H1 (cell line): ENCODE measurements at regions not wholly inside any gene's neighbourhood (a gene's known extent, or its start where the extent isn't known, plus 50 kb on each side); places are given as distances from the start of the nearest gene placed in this dataset.

Source experiments
- CTCF ChIA-PET: fragments of 300-600 bp; sonication (Branson Sonifier 250); formaldehyde crosslinking; loops from one replicate; lab custom pipeline; 2021; ENCODE audit not compliant: partially characterized antibody; lab: Charles Lee
- POLR2A ChIA-PET: fragments of 300-600 bp; sonication (Branson Sonifier 250); formaldehyde crosslinking; loops from one replicate; lab custom pipeline; 2021; ENCODE audit warnings: inconsistent platforms; ENCODE audit not compliant: partially characterized antibody; lab: Charles Lee
- DNase-seq, 2 experiments: peaks; one replicate each; pipeline versions ENCODE4 v3.0.0 to v3.0.0-alpha.2; 2010 to 2022; ENCODE audit warnings: low spot score in 2 of 2, low read depth in 1 of 2, mixed read lengths in 1 of 2
- FAIRE-seq: peaks from 2 replicates; lab custom pipeline; 2011; peaks lifted over from hg19 to GRCh38; lab: Jason Lieb, UNC
- H2AFZ ChIP-seq: 2 replicates; pipeline ENCODE4 v1.8.1; 2012; ENCODE audit warnings: low read length, inconsistent platforms
- H2AK5ac ChIP-seq: 2 replicates; pipeline ENCODE4 v1.6.1; 2013; ENCODE audit warnings: low read depth, low read length
- H2BK120ac ChIP-seq: replicated peaks from 2 replicates; pipeline ENCODE3; 2013; ENCODE audit warnings: low read depth, low read length, inconsistent platforms
- H2BK12ac ChIP-seq: 2 replicates; pipeline ENCODE4 v1.6.1; 2013; ENCODE audit warnings: low read depth, low read length
- H2BK15ac ChIP-seq: 2 replicates; pipeline ENCODE4 v1.6.1; 2013; ENCODE audit warnings: low read length
- H2BK20ac ChIP-seq: 2 replicates; pipeline ENCODE4 v1.6.1; 2013; ENCODE audit warnings: low read length
- H2BK5ac ChIP-seq: 2 replicates; pipeline ENCODE4 v1.6.1; 2013; ENCODE audit warnings: low read depth, low read length
- H3K14ac ChIP-seq: 2 replicates; pipeline ENCODE4 v1.6.1; 2013; ENCODE audit warnings: inconsistent platforms; ENCODE audit not compliant: insufficient read length
- H3K18ac ChIP-seq: 2 replicates; pipeline ENCODE4 v1.6.1; 2013; ENCODE audit warnings: low read length; ENCODE audit errors: extremely low read depth
- H3K23ac ChIP-seq: 2 replicates; pipeline ENCODE4 v1.6.1; 2013; ENCODE audit warnings: inconsistent platforms; ENCODE audit not compliant: insufficient read length
- H3K23me2 ChIP-seq: 2 replicates; pipeline ENCODE4 v1.6.1; 2013; ENCODE audit warnings: low read depth, low read length
- H3K27ac ChIP-seq: 2 replicates; pipeline ENCODE4 v1.6.1; 2011; ENCODE audit warnings: low read depth, low read length, inconsistent platforms
- H3K27me3 ChIP-seq, 4 experiments: replicated peaks in 1 of 4; 1 replicate in 1 of 4; 2 replicates in 3 of 4; pipeline versions ENCODE4 v1.6.1 to v1.8.1; 2011 to 2013; ENCODE audit warnings: low read length in 3 of 4, mild to moderate bottlenecking in 3 of 4, inconsistent platforms in 2 of 4, mixed read lengths in 2 of 4, moderate library complexity in 1 of 4; ENCODE audit not compliant: control insufficient read depth in 3 of 4, insufficient read depth in 3 of 4; ENCODE audit errors: extremely low read depth in 1 of 4
- H3K36me3 ChIP-seq, 4 experiments: 2 replicates each; pipeline versions ENCODE4 v1.6.1 to v1.8.1; 2011 to 2013; ENCODE audit warnings: mild to moderate bottlenecking in 4 of 4, low read length in 3 of 4, moderate library complexity in 2 of 4, control low read depth in 1 of 4, inconsistent platforms in 1 of 4; ENCODE audit not compliant: insufficient read depth in 4 of 4, control insufficient read depth in 2 of 4
- H3K4ac ChIP-seq: replicated peaks from 2 replicates; pipeline ENCODE3; 2013; ENCODE audit warnings: low read length, low read depth, mixed read lengths, inconsistent platforms; ENCODE audit not compliant: insufficient read length
- H3K4me1 ChIP-seq, 4 experiments: replicated peaks in 1 of 4; 1 replicate in 1 of 4; 2 replicates in 3 of 4; pipeline versions ENCODE4 v1.6.1 to v1.8.1; 2011 to 2013; ENCODE audit warnings: low read length in 3 of 4, inconsistent platforms in 2 of 4, mixed read lengths in 1 of 4; ENCODE audit not compliant: insufficient read depth in 4 of 4, control insufficient read depth in 3 of 4
- H3K4me2 ChIP-seq, 2 experiments: 2 replicates each; pipeline versions ENCODE4 v1.6.1 to v1.8.1; 2011 to 2013; ENCODE audit warnings: low read depth in 2 of 2, low read length in 2 of 2, control low read depth in 1 of 2, inconsistent platforms in 1 of 2, mild to moderate bottlenecking in 1 of 2; ENCODE audit not compliant: insufficient read depth in 1 of 2
- H3K4me3 ChIP-seq, 4 experiments: fragments of 200-600, 300-600 bp in 1 of 4; sonication (generic), shearing (Covaris generic), sonication (Bioruptor Twin) in 1 of 4; 2 replicates each; pipeline versions ENCODE4 v1.5.1 to v1.8.1; 2011 to 2016; ENCODE audit warnings: low read length in 4 of 4, low read depth in 3 of 4, control low read depth in 2 of 4, inconsistent platforms in 2 of 4, mild to moderate bottlenecking in 2 of 4, mixed read lengths in 1 of 4, moderate library complexity in 1 of 4; ENCODE audit not compliant: insufficient read depth in 2 of 4; ENCODE audit errors: extremely low read depth in 1 of 4
- H3K56ac ChIP-seq: replicated peaks from 2 replicates; pipeline ENCODE3; 2013; ENCODE audit warnings: low read depth, mild to moderate bottlenecking, mixed read lengths, low read length, inconsistent platforms; ENCODE audit not compliant: insufficient read length
- H3K79me1 ChIP-seq: 2 replicates; pipeline ENCODE4 v1.6.1; 2013; ENCODE audit warnings: low read depth, low read length, control low read depth
- H3K79me2 ChIP-seq, 2 experiments: 2 replicates each; pipeline versions ENCODE4 v1.6.1 to v1.8.1; 2012 to 2013; ENCODE audit warnings: low read length in 2 of 2, mild to moderate bottlenecking in 2 of 2, inconsistent platforms in 1 of 2; ENCODE audit not compliant: insufficient read depth in 2 of 2, control insufficient read depth in 1 of 2
- H3K9ac ChIP-seq, 4 experiments: replicated peaks in 1 of 4; 1 replicate in 1 of 4; 2 replicates in 3 of 4; pipeline versions ENCODE4 v1.6.1 to v1.8.1; 2011 to 2013; ENCODE audit warnings: low read depth in 3 of 4, low read length in 3 of 4, control low read depth in 2 of 4, mild to moderate bottlenecking in 2 of 4, moderate library complexity in 2 of 4, inconsistent platforms in 1 of 4; ENCODE audit errors: extremely low read depth in 1 of 4
- H3K9me3 ChIP-seq, 2 experiments: 2 replicates each; pipeline versions ENCODE4 v1.6.1 to v1.8.1; 2012 to 2013; ENCODE audit warnings: mild to moderate bottlenecking in 2 of 2, moderate library complexity in 2 of 2, control low read depth in 1 of 2, inconsistent platforms in 1 of 2, low read depth in 1 of 2, low read length in 1 of 2, mixed read lengths in 1 of 2; ENCODE audit not compliant: insufficient read depth in 2 of 2
- H4K20me1 ChIP-seq, 2 experiments: replicated peaks in 1 of 2; 2 replicates each; pipeline versions ENCODE3 to v1.8.1; 2011 to 2013; ENCODE audit warnings: inconsistent platforms in 2 of 2, low read length in 2 of 2, mild to moderate bottlenecking in 1 of 2; ENCODE audit not compliant: insufficient read depth in 2 of 2, control insufficient read depth in 1 of 2
- H4K5ac ChIP-seq: 2 replicates; pipeline ENCODE4 v1.6.1; 2013; ENCODE audit warnings: low read length, low read depth, mixed read lengths, inconsistent platforms; ENCODE audit not compliant: insufficient read length
- H4K8ac ChIP-seq: 2 replicates; pipeline ENCODE4 v1.8.0; 2013; ENCODE audit warnings: mild to moderate bottlenecking, moderate library complexity, low read length, inconsistent platforms; ENCODE audit not compliant: insufficient read depth; ENCODE audit errors: extremely low read depth
- H4K91ac ChIP-seq: replicated peaks from 2 replicates; pipeline ENCODE3; 2013; ENCODE audit warnings: low read length, mixed read lengths, inconsistent platforms; ENCODE audit not compliant: insufficient read length
- EGR1 ChIP-seq: IDR thresholded peaks from 2 replicates; pipeline ENCODE4 v1.6.1; 2011; ENCODE audit warnings: low read depth, low read length, borderline replicate concordance
- HDAC6 ChIP-seq: IDR thresholded peaks from one replicate; pipeline ENCODE4 v1.7.1; 2012; ENCODE audit warnings: low read depth, mild to moderate bottlenecking, inconsistent platforms, low read length, moderate library complexity
- NANOG ChIP-seq: IDR thresholded peaks from 2 replicates; pipeline ENCODE4 v1.6.1; 2011; ENCODE audit warnings: low read length, low read depth, mild to moderate bottlenecking, inconsistent platforms; ENCODE audit not compliant: insufficient read depth, poor library complexity, severe bottlenecking
- POLR2A ChIP-seq, 2 experiments: IDR thresholded peaks; 1 replicate in 1 of 2; 2 replicates in 1 of 2; pipeline ENCODE4 v1.6.1; 2011; ENCODE audit warnings: low read depth in 2 of 2, low read length in 2 of 2, mild to moderate bottlenecking in 2 of 2; ENCODE audit errors: control extremely low read depth in 1 of 2
- SP2 ChIP-seq: IDR thresholded peaks from 2 replicates; pipeline ENCODE4 v1.6.1; 2012; ENCODE audit warnings: mild to moderate bottlenecking, low read length, inconsistent platforms
- TAF1 ChIP-seq: IDR thresholded peaks from 2 replicates; pipeline ENCODE4 v1.6.1; 2011; ENCODE audit warnings: mild to moderate bottlenecking, low read depth, low read length
- WGBS, 2 experiments: shearing (Covaris generic) in 1 of 2; methylation state at CpG; one replicate each; pipeline versions ENCODE4 v1.1.6 to v1.1.7; 2013 to 2015; ENCODE audit warnings: low lambda C conversion rate in 2 of 2, mixed read lengths in 2 of 2, inconsistent platforms in 1 of 2, low coverage in 1 of 2, missing lambda C conversion rate in 1 of 2; ENCODE audit not compliant: insufficient replicate concordance in 2 of 2, insufficient coverage in 1 of 2, insufficient read length in 1 of 2; ENCODE audit errors: extremely low coverage in 1 of 2, missing lambda C conversion rate in 1 of 2; 5-methylcytosine and 5-hydroxymethylcytosine counted together

GRCh38 chr1:104884939-104885338, 1135.2 kb downstream of the AMY1C start:
- Histone ChIP-seq H3K27me3 (no peaks in the 10 kb centered on the region), H2BK20ac (no peak overlapping the region), H3K4me2 (no peak overlapping the region), H3K18ac (no peak overlapping the region), H3K4ac (no peak overlapping the region), H3K9me3 (no peaks in the 10 kb centered on the region), H3K36me3 (no peaks in the 10 kb centered on the region), H3K4me3 (no peak overlapping the region), H4K91ac (no peak overlapping the region), H3K79me2 (no peaks in the 10 kb centered on the region), H3K56ac (no peak overlapping the region), H3K27ac (no peak overlapping the region), H2BK5ac (no peak overlapping the region), H2AFZ (no peak overlapping the region), H3K14ac (no peak overlapping the region), H2AK5ac (no peak overlapping the region), H3K79me1 (no peaks in the 10 kb centered on the region), H4K5ac (no peak overlapping the region), H3K23me2 (no peaks in the 10 kb centered on the region), H3K9ac (no peak overlapping the region), H2BK12ac (no peak overlapping the region), H2BK120ac (no peak overlapping the region), H2BK15ac (no peak overlapping the region), H4K20me1 (no peaks in the 10 kb centered on the region), H3K4me1 (no peaks in the 10 kb centered on the region), H3K23ac (no peak overlapping the region), H4K8ac (no peak overlapping the region)
- DNase-seq (no peak), FAIRE-seq (no peak)
- TF ChIP-seq NANOG: no peak
- TF ChIP-seq EGR1: no peak
- TF ChIP-seq TAF1: no peak
- no peak for TF ChIP-seq HDAC6
- no peak for TF ChIP-seq POLR2A (IDR thresholded peaks at IDR 0.05; ENCODE audit: control extremely low read depth in 1 of 2, low read depth in 2 of 2, low read length in 2 of 2)
- TF ChIP-seq SP2: no peak
- ChIA-PET POLR2A (no interaction called here), CTCF (interaction anchor here (1.5 kb wide), 1 partner anchor 753 kb away, joined by 3 read pairs; no protein-coding TSS in a partner anchor)
- WGBS, 2 experiments: 93% methylated on average over 2 of the region's 2 CpGs; no CpG with 5 or more reads in 1 of the 2 experiments
